ENCODE measurements at regions not wholly inside any gene's neighbourhood (a gene's known extent, or its start where the extent isn't known, plus 50 kb on each side); places are given as distances from the start of the nearest gene placed in this dataset.
"Not testable (repeated sequence)": the region's sequence is repeated elsewhere in the genome, so short reads cannot be mapped to it uniquely, and the experiment has no call there.

- DNase-seq = peak; percentile 16
Measured at GRCh38 chr15:20284891-20285535, 256.6 kb downstream of the GOLGA6L6 start.

DNA sequence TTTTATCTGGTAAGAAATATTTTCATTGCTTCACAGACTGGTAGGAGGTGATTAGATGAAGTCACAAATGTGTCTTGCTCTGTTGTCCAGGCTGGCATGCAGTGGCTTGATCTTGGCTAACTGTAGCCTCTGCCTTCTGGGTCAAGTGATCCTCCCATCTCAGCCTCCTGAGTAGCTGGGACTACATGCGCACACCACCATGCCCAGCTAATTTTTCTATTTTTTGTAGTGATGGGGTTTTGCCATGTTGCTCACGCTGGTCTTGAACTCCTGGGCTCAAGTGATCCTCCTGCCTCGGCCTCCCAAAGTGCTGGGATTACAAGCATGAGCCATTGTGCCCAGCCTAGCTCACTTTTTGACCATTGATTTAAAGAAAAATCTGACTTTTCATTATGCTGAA is 257.9 kb downstream of the GOLGA6L6 start:
- DNase-seq = not testable (repeated sequence)

DNA sequence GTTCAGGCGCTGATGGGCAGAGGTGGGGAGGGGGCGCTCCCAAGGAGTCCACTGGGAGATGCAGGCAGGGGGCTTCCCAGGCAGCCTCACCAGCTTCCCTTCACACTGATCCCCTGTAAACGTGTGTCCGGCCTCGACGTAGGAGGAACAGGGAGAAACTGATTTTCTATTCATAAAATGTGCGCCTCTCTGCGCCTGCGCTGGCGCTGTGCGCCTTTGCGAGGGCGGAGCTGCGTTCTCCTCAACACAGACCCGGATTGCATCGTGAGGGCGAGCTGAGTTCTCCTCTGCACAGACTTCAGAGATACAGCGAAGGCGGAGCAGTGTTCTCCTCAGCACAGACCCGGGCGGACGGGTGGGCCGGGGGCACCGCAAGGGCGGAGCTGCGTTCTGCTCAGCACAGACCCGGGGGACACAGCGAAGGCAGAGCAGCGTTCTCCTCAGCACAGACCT is 259.1 kb downstream of the GOLGA6L6 start:
- not testable (repeated sequence) for DNase-seq

DNA sequence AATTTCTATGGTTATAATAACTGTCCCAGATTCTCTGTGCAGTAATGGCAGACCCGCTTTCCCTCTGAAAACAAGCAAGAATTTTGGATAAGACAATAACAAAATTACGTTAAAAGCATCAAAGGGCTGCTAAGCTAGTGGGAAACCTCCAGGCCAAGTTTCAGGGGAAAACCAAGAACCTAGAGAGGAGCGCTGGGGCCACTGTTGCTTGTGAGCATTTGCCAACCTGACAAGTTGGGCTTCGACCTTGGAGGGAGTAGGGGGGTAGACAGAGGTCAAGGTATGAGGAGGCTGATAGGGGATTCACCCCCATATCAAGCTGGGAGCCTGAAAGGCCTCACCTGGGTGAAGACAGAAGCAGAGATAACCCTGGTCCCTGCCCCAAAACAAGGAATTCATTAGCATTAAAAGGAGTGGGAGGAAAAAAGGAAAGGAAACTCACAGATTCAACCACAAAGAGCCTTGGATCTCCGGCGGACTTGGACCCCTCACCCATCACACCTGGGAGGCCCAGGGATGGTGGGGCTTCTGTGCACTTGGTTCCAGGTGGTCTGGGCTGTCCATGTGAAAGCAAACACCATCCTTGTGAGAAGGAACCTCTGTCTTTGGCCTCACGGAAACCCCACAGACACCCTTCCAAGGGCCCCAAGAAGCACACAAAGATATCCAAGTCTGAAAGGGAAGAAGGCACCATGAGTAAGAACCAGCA is 259.9 kb downstream of the GOLGA6L6 start:
- not testable (repeated sequence) for DNase-seq

- no peak for DNase-seq
Measured at GRCh38 chr15:20280933-20281463, 260.6 kb downstream of the GOLGA6L6 start.

DNA sequence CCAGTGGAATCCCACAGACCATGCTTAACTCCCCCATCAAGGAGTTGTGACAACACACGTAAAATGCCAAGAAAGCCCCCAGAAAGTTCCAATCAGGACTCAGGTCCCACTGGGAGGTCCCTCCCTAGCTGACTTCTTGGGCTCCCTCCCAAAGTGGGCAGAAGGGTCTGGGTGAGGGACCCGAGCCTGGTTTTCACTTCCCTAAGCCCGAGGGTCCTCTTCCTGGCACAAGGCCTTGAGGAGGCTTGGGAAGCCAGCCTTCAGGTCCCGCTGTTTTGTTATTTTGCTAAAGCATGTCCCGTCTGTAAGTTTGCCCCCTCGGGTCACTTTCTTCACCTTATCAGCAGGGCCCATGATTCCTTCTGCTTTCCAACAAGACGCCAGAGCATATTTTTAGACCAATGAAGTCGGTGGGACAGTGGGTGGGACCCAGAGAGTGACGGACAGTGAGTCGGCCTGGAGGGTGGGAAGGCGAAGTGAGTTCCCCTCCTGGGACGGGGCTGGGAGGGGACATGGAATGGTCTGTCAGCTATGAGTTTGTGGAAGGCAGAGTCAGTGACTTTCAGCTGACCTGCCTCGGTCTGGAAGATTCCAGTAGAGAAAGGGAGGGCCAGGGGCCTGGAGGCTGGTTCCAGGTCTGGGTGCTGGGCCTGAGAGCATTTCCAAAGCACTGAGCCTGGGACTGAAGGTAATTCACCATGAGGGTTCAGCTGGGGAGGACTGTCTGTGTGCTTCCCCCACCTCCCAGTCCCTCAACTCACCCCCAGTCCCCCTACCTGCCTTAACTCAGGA is 261.3 kb downstream of the GOLGA6L6 start:
- not testable (repeated sequence) for DNase-seq

GRCh38 chr15:20279056-20279455 is 262.5 kb downstream of the GOLGA6L6 start:
- DNase-seq = not testable (repeated sequence)

- DNase-seq = not testable (repeated sequence)
Measured at GRCh38 chr15:20278376-20278775, 263.2 kb downstream of the GOLGA6L6 start.

GRCh38 chr15:20277451-20277850 is 264.1 kb downstream of the GOLGA6L6 start:
- DNase-seq = not testable (repeated sequence)

DNA sequence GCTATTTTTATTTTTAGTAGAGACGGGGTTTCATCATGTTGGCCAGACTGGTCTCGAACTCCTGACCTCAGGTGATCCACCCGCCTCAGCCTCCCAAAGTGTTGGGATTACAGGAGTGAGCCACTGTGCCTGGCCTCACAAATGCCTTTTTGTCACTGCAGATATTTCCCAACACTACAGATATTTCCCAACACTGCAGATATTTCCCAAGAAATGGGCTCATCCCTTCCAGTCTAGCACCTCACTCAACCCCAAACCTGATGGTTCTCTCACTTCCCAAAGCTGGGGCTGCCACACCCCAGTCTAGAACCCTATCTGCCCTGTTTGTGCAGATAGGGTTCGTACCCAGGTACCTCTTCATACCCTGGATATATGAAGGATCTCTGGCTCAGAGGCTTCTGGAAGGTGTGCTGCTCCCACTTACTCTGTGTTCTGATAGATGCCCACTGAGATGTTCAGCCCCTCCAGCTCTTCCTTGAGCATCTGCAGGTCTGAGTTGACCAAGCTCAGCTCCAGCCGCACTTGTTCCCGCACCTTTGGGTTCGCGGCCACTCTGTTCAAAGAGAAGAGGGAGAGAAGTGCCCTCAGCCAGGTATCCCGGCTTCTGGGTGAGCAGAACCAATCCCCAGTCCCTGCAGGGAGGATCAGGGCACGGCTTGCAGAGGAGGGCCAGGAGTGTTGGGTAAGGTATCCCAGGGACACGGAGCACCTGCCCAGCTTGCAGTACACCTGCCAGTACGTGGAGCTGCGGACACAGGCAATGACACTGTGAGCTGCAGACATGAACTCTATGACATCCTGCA is 265.1 kb downstream of the GOLGA6L6 start:
- not testable (repeated sequence) for DNase-seq

DNA sequence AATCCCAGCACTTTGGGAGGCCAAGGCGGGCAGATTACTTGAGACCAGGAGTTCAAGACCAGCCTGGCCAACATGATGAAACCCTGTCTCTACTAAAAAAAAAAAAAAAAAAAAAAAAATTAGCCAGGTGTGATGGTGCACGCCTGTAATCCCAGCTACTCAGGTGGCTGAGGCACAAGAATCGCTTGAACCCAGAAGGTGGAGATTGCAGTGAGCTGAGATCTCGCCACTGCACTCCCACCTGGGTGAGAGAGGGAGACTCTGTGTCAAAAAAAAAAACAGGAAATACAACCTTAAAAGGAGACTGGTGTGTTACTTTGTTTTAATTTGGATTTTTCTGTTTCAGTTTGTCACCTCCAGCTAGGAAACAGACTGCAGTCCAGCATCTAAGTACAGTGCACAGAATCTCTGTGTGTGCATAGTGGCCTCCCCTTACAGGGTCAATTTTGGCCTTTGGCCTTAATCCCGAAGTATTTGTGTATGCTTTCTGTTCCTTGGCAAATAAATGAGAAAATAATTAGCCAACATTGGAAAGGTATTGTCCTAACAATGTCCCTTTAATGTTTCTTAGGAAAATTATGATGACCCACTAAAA is 266.1 kb downstream of the GOLGA6L6 start:
- DNase-seq = not testable (repeated sequence)

DNA sequence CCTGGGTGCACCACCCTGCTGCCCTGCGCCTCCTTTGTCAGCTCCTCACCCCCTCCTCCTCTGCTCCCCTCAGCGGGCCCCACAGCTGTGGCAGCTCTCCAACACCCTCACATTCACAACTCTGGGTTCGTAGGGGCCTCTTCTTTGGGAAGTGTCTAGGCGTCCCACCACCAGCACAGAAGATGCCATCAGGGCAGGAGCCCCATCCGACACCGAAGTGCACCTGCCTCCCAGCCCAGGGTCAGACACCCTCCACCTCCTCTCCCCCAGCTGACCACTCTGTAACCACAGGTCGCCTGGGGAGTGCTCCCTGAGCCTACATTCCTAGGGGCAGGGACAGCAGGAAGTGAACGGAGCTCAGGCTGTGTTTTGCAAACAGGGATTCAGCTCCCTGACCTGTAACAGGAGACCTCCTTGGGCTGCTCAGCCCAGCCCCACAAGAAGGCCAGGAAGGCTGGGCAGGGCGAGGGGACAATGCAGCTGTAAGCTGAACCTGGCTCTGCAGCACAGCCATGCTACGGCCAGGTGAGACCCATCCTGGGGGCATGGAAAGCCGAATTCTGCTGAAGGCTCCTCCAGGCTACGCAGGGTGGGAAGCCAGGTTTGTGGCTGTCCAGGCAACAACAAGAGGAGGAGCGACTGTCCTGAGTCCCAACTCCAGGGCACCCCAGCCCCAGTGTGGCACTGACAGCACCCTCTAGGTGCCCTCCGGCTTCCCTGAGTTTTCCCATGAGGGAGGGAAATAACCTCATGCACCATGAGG is 269.0 kb downstream of the GOLGA6L6 start:
- no peak for DNase-seq

DNA sequence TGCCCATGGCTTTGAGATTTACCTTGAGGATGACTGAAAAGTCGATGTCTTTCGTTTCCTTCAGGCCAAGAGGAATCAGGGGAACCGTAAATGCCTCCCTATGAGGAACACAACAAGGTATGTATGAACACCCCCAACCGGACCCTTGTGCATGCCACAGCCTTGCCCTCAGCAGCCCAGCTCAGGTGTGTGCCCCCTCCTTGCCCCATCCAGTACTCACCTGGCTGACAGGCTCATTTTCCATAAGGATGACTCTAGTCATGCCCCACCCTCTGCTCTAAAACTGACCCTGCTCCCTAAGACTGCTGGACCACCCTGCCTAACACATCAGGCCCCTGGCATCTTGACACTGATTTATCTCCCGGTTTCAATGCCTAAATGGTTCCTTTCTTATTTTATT is 270.0 kb downstream of the GOLGA6L6 start:
- no peak for DNase-seq

DNA sequence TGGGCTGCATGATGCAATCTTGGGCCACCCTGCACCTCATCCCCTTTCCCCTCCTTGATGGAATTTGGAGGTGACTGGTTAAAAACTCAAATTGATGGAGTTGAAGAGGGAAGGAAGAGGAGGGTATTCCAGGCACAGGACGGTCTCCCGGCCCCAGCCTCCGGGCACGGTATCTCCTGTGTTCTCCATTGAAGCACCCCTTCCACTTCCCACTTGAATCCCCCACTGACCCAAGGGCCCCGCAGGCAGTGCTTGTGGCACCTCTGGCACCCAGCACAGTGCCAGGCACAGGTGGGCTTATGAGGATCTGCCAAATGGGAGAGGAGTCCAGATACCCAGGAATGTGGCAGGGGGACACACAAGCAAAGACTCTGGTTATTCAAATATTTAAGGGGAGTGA is 271.6 kb downstream of the GOLGA6L6 start:
- DNase-seq = not testable (repeated sequence)

DNA sequence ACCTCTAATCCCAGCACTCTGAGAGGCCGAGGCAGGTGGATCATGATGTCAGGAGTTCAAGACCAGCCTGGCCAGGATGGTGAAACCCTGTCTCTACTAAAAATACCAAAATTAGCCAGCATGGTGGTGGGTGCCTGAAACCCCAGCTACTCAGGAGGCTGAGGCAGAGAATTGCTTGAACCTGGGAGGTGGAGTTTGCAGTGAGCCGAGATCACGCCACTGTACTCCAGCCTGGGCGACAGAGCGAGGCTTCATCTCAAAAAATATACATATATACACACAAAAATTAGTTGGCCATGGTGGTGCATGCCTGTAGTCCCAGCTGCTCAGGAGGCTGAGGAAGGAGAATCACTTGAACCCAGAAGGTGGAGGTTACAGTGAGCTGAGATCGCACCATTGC is 273.6 kb downstream of the GOLGA6L6 start:
- DNase-seq = not testable (repeated sequence)

GRCh38 chr15:20267051-20267730 is 274.4 kb downstream of the GOLGA6L6 start:
- DNase-seq = not testable (repeated sequence)

- DNase-seq = not testable (repeated sequence)
Measured at GRCh38 chr15:20265710-20266109, 275.9 kb downstream of the GOLGA6L6 start.

GRCh38 chr15:20261321-20262280 is 280.0 kb downstream of the GOLGA6L6 start:
- not testable (repeated sequence) for DNase-seq

DNA sequence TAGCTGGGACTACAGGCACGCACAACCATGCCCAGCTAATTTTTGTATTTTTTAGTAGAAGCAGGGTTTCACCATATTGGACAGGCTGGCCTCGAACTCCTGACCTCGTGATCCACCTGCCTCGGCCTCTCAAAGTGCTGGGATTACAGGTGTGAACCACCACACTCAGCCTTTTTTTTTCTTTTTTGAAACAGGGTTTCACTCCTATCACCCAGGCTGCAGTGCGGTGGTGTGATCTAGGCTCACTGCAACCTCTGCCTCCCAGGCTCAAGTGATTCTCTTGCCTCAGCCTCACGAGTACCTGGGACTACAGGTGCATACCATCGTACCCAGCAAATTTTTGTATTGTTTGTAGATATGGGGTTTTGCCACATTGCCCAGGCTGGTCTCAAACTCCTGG is 280.9 kb downstream of the GOLGA6L6 start:
- not testable (repeated sequence) for DNase-seq
